Embryonic facial prominence (tissue), 1 donor: ENCODE measurements at regions not wholly inside any gene's neighbourhood (a gene's known extent, or its start where the extent isn't known, plus 50 kb on each side); places are given as distances from the start of the nearest gene placed in this dataset.

Source experiments
- DNase-seq: peaks from one replicate; pipeline ENCODE4 v3.0.0-alpha.2; 2016; ENCODE audit errors: extremely low spot score

DNA sequence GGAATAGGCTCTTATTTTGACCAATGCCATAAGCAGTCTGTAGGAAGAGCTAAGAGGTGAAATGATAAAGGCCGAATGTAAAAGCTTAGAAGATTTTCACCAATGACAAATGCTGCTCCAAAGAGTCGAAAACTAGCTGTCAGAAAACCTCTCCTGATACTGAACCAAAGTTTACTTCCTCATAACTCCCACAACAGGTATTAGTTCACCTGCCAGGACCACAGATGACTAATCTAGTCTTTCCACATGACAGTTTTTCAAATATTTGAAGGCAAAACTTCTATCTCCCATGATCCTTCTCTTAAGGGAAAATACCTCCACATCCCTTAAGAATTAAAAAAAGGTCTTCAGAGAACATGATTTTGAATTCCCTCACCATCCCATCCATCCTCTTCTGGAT, 473.2 kb upstream of the SPHKAP start:
- DNase-seq, result no peak

DNA sequence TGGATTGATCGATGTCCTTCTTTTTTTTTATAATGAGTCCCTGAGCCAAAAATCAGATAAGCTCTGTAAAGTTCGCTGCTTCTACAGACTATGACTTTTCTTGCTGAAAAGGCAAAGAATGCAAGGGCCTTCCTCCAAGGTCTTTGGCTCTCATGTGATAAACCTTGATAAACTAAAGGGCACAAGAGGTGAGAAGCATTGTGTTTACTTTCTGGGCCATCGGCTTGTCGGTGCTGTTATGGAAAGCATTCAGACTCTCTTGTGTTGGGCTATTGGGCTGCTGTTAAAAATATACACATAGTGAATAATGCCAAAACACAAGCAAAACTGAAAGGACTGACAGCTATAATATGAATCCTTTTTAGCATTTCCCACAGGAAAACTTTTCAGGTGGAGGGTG, 472.4 kb upstream of the SPHKAP start:
- no peak for DNase-seq

DNA sequence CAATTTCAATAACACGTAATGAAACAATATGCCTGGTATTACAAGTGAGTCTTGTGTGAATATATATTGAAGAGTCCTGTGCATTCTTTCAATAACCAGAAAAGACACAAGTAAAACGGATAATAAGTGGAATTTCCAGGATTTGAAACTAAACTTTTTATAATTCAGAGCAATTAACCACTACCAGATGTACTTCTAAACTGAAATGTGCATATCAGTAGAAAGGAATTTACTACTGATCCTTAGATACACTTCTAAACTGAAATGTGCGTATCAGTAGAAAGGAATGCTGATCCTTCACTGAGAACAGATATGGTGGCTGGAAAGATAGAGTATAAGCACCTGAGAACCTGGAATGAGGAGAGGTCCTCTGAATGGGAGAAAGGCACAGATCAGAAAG, 470.9 kb upstream of the SPHKAP start:
- no peak for DNase-seq

DNA sequence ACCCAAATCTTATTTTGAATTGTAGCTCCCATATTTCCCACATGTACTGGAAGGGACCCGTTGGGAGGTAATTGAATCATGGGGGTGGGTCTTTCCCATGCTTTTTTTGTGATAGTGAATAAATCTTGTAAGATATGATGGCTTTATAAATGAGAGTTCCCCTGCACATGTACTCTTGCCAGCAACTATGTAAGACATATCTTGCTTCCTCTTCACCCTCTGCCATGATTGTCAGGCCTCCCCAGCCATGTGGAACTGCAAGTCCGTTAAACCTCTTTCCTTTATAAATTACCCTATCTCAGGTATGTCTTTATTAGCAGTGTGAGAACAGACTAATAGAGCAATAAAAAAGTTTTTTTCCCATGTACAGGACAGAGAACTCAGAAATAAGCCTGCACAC, 468.4 kb upstream of the SPHKAP start:
- DNase-seq, result no peak

DNA sequence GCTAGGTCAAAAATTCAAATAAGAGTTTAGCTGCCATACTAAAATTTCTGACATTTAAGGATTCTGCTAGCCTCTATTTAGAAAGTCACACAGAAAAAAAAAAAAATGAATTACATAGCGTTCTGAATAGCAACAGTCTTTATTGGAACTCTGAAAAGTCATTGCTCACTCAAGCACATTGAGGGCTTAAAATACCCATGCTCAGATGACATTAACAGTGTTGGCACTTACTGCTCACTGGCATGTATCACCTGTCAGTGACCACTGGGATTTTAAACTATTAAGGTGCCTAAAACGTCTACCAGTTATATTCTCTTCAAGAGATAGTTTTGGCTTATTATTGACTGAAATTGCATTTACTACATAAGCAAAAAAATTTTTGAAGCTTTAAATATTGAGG, 468.0 kb upstream of the SPHKAP start:
- DNase-seq, result no peak

DNA sequence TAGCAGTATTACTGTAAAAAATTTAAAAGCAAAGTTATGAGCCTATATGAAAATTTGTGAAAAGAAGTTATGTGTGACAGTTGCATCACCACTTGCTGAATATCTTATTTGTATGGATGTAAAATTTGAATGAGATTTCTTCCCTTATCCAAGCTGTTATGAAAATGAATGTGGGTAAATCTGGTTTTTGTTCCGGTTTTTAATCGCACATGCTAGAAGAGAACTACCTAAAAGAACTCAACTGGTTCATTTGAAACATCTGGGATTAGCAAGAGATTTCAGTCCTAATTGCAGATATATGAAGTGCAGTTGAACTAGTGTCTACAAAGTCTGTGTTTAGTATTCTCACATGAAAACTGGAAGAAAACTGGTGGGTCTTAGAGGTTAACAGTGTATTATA, 467.1 kb upstream of the SPHKAP start:
- no peak for DNase-seq

DNA sequence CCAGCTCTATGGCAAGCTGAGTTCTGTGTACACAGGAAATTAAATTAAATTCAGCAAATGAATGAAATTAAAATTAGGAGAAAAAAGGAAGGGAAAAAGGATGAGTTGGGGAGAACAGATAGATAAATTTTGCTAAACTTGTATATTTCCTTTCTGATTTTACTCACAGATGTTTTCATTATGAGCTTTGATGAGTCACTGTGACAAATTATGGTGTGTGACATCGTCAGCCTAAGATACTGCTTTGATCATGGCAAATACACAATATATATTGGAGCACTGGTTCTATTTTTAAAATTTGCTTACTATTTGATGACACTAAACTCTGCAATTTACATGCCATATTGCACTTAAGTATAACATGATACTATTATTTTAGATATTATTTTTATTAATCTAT, 464.6 kb upstream of the SPHKAP start:
- DNase-seq, result no peak

DNA sequence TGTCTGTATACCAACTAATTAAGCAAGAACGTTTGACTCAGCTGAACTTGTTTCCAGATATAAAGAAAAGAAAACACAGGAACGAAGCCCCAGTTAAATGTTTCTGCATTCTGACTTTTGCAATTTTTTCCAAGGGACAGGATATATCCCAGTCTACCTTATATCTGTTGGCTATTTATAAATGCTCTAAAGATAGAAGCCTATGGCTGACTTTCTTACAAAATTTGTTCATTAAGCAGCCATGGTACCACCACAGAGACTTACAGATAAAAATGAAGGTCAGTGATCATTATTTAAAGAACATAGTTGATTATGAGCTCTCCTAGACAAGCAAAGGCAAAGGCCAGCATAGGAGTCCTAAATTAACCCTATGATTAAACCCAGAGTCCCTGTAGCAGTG, 462.7 kb upstream of the SPHKAP start:
- no peak for DNase-seq

DNA sequence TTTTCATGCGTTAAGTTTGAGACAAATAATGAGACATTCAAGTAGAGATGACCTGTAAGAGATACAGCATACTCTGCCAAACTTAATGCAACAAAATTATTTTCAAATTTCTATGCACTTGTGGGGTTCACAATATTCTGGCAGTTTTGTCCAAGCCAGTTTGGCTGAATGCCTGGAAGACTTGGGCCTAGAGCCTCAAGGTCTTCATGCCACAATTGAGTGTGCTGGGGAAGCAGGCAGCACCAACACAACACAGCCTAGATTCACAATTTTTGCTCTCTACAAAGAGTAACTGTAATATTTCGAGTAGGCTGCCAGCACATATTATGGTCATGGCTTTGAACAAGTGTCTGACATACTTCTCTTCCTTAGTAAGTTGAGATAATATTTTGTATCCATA, 461.4 kb upstream of the SPHKAP start:
- no peak for DNase-seq

DNA sequence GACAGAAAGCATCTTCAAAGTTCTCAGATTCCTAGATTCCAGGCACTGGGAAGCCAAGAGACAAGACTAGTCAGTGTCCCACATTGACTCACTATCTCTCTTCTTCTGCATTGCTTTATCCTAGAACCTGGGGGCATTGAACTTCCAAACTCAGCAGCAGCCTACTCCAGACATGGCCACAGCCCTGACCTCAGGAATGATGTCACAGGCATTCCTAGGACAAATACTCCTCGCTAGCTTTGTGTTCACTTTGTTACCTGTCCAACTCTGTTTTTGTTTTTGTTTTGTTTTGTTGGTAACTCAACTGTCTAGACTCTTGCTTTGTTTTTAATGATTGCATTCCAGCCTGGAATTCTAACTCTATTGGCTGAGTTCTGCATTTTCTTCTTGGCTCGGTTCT, 449.3 kb upstream of the SPHKAP start:
- no peak for DNase-seq

DNA sequence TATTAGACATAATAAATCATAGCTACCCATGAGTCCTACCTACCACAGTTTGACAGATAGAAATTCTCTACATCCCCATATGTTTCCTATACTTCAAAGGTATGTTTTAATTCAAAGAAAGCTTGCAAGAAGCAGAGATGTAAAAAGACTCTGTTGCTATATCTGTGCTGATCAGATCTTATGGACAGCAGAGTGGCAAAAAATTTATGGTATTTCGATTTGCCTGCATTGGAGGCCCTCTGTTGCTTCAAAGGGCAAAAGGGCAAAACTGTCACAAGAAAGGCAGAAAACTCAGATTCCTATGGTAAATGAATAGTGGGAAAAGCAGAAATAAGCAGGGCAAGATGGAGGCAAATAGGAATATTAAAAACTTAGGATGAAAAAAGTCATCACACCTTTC, 447.8 kb upstream of the SPHKAP start:
- DNase-seq, result no peak

DNA sequence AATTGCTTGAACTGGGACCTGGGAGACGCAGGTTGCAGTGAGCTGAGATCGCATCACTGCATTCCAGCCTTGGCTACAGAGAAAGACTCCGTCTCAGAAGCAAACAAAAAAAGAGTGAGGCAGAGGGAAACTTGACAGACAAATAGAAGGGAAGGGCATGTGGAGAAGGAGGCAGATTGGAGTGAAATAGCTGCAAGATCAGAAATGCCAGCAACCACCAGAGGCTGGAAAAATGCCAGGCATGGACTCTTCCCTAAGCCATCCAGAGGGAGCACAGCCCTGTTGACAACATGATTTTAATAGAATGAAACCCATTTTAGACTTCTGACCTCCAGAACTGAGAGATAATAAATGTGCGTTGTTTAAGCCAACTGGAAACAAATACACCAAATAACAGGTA, 447.2 kb upstream of the SPHKAP start:
- no peak for DNase-seq

DNA sequence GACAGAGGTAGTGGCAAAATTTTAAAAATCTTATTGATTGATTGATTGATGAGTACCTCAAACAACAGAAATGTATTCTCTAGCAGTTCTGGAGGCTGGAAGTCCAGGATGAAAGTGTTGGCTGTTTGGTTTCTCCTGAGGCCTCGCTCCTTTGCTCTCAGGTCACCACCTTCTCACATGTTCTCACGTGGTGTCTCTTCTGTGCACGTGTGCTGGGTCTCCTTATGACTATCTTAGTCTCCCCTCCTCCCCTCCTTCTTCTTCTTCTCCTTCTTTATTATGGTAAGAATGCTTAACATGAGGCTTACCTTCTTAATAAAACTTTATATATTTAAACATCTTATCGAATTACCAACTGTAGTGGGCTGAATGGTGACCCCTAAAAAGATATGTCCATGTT, 446.0 kb upstream of the SPHKAP start:
- DNase-seq, result no peak

DNA sequence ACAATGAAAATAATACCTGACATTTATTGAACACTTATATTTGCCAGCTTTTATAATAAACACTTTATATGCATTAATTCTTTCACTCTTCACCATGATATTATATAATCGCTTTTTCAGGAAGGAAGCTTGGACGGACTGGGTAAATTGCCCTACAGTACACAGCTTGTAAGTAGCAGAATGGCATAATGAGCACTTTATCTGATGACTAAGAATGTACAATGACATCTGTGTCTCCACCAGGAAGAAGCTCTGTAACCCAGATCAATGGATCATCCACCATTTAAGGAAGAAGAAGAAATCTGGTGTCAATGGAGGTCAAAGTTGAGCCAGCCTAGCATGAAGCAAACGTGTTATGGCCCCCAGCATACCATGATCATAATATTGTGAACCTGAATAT, 444.0 kb upstream of the SPHKAP start:
- DNase-seq, result no peak

DNA sequence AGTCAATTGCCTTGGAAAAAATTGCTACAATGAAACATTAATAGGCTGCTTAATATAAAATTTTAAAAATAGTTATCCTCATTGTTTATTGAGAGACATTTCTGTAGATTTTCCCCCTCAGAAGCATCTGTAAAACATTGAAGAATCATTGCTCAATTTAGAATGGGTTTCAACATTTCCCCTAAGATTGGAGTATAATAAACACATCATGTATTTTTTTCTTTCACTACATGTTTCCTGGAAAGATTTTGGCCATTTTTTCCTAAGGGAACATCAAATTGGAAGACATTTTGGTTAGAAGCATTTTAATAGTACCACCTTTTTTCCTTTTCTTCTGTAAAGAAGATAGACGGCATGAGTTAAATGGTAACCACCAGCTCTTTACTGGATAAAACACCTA, 443.2 kb upstream of the SPHKAP start:
- no peak for DNase-seq

DNA sequence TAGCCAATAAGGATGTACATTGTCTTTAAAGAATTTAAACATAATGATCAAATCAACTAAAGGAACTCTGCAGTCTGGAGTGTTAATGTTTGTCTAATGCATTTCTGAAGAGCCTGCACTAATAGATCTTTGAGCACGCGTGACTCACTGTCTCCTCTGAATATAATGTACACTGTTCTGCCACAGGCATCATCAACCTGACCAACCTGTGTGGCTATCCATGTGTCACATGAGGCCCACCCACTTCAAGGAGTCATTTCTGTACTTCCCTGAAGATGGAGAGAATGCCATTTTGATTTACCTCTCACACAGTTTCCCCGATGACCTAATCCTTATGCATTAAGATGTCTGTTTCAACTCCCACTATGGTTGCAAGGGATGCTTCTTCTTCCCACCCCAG, 434.0 kb upstream of the SPHKAP start:
- no peak for DNase-seq

DNA sequence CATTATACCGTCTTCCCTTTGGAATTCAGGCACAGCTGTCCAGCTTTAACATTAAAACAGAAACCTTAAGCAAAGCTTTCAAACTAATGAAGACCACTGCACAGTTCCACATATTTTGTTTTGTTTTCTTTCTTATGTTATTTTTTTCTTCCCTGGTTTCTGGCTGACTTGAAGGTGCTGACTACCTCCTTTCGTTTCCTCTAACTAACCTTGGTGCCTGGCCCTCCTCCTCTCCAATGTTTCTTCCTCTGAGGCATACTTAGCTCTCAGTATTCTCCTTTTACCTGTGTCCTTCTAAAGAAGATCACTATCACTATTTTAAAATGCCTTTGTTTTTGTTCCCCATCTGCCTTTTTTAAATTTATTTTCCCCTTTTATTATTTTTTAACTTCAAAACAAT, 433.3 kb upstream of the SPHKAP start:
- no peak for DNase-seq

DNA sequence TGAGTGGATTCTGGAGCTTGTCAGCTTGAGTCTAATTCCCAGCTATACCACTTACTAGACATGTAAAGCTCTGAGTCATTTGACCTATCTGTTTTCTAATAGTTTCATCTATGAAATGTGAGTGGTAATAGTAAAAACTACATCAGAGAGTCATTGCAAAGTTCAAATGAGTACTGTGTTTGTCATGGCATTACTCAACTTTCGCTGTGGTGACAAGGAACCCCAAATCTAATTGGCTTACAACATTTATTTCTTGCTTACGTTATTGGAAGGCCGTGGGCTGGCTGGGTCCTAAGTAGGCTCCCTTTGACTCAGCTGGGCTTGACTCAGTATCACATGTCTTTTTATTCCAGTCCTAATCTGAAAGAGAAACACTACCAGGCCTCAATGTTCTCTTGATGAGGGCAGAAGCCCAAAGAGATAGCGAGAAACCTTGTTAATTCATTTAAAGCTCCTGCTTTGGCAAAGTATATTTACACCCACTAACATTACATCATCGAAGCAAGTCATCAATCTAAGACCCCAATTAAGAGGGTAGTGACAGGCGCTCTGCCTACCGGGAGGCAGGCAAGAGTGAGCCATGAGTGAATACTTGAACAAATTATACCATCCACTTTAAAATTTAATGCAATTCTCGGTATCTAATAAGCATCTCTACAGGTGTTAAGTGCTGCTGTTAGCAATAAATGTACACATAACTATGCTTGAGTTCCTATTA, 431.8 kb upstream of the SPHKAP start:
- DNase-seq, result no peak

DNA sequence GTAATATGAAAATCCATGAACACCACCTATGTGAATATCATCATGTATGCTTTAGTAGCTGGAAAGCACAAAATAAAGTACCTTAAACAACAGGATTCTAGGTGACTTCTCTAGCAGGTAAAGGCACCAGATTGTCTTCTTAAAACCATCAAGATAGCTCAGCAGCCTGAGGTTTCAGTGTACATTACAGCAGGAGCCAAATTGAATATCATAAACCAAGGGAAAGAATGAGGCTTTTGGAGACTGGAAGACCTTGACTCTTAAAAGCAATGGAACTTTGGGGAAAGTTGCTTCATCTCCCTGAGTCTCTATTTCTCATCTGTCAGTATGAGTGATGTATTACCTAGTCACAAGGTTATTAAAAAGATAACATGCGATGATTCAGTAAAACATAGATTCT, 429.7 kb upstream of the SPHKAP start:
- DNase-seq, result no peak

DNA sequence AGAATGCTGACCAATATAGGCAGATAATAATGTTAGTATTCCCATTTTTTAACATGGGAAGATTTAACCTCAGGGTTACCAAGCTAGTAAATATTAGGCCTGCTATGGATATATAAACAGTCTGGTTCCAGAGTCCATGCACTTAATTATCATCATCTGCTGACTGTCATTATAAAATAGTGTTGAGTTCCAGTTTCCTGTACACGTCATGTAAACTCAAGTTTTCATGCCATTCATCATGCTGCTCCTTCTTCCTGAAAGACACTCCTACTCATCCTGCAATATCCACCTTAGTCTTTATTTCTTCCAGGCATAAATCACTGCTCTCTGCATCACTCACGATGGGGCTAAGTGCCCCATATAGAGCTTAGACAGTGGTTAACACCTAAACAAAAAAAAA, 420.8 kb upstream of the SPHKAP start:
- no peak for DNase-seq

DNA sequence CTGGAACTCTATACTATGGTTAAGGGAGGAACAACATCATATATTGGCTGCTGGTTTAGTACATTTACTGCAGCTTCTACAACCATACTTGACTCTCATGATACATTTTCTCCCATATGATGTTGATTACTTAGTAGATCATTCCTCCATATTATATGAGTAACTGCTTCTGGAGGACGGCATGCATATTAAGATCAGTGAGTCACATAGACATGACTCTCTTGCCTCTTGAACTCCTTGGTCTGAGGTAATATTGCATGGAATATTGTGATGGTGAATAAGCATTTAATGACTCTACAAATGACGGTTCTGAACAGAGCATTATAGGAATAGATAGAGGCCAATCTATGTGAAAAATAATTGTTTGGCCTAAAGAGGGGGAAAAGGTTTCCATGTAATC, 418.8 kb upstream of the SPHKAP start:
- DNase-seq, result no peak

DNA sequence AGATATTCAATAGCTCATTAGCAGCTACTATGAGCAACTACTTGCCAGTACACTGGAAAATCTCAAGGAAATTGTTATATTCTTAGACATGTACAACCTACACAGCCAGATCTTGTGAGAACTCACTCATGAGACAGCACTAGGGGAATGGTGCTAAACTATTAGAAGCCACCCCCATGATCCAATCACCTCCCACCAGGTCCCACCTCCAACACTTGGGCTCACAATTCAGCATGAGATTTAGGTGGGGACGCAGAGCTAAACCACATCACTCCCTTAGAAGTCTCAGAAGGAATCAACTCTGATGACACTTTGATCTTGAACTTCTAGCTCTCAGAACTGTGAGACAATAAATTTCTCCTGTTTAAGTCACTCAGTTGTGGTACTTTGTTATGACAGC, 418.3 kb upstream of the SPHKAP start:
- DNase-seq, result no peak

DNA sequence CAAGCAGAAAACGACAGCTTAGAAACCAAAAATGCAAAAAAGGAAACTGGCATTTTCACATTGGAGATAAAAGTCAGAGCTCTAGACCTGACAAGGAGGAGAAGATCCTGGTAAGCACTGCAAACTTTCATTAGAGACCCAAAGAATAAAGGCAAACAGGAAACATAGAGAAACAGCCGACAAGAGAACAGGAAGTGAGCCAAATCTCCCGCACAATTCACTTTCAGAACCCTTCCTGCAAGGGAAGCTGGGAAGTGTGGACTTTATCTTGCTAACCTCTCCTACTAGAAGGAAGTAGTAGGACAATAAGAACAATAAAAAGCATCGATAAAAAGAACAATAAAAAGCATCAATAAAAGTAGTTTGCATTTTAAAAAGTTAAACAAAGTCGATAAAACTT, 417.8 kb upstream of the SPHKAP start:
- DNase-seq, result no peak

DNA sequence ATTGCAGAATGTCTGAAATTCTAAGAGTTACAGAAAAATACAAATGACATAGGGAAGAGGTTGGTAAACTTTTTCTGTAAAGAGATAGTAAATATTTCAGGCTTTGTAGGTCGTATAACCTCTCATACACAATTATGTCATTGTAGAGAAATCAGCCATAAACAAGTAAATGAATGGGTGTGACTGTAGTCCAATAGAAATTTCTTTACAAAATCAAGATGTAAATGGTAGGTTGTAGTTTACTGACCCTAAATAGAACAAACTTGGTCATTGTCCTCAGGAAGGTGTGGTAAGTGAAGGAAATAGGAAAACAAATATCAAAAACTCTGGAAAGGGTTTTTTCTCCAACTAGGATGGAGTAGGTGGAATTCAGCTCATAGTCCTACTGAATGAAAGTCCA, 415.5 kb upstream of the SPHKAP start:
- no peak for DNase-seq

DNA sequence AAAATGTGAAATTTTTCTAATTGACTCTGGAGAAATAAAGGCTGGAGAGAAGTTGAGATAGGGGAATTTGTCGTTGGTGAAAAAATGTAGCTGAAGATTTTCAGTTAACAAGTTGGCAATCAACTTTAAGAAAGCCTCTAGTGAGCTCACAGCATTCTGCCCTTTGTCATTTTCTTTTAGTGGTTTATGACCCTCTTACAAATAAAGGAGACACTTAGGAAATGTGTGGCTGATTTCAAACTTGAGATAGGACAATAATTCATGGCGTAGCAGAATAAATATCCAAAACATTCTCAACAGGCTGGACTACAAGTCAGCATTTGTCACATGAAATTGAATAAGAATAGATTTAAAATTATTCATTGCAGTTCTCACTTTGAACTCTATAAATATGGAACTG, 412.5 kb upstream of the SPHKAP start:
- no peak for DNase-seq
